ENCODE measurements at regions not wholly inside any gene's neighbourhood (a gene's known extent, or its start where the extent isn't known, plus 50 kb on each side); places are given as distances from the start of the nearest gene placed in this dataset.

DNA sequence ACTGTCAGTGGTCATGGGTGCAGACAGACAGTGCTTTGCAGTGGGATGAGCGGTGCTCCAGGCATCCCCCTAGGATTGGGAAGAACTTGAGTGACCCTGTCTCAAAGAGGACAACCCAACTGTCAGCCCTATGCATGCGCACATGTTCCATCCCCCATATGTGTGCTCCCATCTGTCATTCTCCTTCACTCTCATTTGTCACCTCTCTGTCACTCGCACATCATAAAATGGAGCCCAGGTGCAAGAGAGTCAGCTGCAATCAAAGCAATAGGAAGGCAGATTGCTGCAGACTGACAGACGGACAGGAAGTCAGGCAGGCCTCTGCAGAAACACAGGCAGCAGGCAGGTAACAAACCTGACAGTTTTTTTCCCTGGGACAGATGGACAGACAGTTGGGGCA lies 101.8 kb upstream of the CCL1 start:
- no peak overlapping the region for H3K4me3 ChIP-seq (ENCODE audit: low read depth, low read length)
- in situ Hi-C loops (cut with HindIII; ENCODE audit: low sequenced_read_pairs) = no loop called here
- no peak for DNase-seq (ENCODE audit: low read depth)
- TF ChIP-seq, protein P1, sequence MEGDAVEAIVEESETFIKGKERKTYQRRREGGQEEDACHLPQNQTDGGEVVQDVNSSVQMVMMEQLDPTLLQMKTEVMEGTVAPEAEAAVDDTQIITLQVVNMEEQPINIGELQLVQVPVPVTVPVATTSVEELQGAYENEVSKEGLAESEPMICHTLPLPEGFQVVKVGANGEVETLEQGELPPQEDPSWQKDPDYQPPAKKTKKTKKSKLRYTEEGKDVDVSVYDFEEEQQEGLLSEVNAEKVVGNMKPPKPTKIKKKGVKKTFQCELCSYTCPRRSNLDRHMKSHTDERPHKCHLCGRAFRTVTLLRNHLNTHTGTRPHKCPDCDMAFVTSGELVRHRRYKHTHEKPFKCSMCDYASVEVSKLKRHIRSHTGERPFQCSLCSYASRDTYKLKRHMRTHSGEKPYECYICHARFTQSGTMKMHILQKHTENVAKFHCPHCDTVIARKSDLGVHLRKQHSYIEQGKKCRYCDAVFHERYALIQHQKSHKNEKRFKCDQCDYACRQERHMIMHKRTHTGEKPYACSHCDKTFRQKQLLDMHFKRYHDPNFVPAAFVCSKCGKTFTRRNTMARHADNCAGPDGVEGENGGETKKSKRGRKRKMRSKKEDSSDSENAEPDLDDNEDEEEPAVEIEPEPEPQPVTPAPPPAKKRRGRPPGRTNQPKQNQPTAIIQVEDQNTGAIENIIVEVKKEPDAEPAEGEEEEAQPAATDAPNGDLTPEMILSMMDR (IDR thresholded peaks at IDR 0.05; ENCODE audit: low read depth, low read length, missing control alignments) = no peak

DNA sequence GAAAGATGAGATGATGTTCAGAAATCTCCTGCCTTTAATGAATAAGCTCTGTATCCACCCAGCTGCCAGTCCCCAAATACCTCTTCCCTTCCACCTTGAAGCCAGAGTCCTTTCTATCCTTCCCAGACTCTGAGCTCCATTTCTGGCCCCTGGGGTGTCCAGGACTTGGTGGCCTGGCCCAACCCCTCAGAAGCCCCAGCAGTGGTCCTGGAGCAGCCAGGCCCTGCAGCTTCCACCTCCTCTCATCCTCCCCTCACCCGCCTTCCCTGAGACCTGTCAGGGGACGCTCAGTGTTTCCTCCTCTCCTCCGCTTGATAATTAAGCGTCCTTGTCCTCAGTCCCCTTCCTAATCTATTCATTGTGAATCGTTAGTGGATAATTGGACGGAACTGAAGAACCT lies 95.2 kb upstream of the CCL1 start:
- TF ChIP-seq, protein P1 (IDR thresholded peaks at IDR 0.05; ENCODE audit: low read depth, low read length, missing control alignments) = no peak
- no peak overlapping the region for H3K4me3 ChIP-seq (ENCODE audit: low read depth, low read length)
- DNase-seq (ENCODE audit: low read depth) = no peak
- in situ Hi-C loops (cut with HindIII; ENCODE audit: low sequenced_read_pairs) = no loop called here

DNA sequence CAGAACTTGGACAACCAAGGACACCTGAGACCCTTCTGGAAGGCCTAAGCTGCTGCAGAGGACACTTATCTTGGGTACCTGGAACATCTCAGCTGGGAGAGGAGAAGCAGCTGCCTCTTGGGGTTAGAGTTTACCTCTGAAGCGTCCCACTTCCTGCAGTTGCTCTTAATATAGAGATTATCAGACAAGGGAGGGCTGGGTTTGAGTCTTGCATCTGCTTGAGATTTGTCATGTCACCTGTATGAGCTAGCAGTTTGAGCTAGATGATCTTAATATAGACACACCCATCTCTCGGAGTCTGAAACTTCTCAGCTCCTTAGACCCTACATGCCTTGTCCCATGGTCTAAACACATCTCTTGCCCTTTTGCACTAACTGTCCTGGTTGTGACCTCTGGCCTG lies 93.1 kb upstream of the CCL1 start:
- in situ Hi-C loops (cut with HindIII; ENCODE audit: low sequenced_read_pairs) = no loop called here

DNA sequence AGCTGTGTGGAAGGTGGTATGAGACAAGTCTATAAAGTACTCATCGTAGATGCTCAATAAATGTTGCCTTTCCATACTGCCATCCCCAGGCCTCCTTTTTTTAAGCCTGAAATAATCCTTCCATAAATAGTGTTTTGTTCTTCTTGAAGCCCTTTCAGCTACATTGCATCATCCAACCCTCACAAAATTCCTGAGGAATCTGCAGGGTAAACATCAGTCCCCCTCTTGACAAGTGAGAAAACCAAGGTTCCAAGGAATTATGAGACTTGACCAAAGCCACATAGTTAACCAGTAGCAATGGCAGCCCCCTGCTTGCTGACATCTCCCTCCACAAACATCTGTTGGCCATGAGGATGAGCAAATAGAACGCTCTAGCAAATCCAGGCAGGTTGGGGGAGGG lies 89.7 kb upstream of the CCL1 start:
- in situ Hi-C loops (cut with HindIII; ENCODE audit: low sequenced_read_pairs) = no loop called here

More for the DNA sequence above, 93.1 kb upstream of the CCL1 start:
- TF ChIP-seq, protein P1 (IDR thresholded peaks at IDR 0.05; ENCODE audit: low read depth, low read length, missing control alignments) = no peak
- H3K4me3 ChIP-seq (ENCODE audit: low read depth, low read length) = no peak overlapping the region
- no peak for DNase-seq (ENCODE audit: low read depth)

DNA sequence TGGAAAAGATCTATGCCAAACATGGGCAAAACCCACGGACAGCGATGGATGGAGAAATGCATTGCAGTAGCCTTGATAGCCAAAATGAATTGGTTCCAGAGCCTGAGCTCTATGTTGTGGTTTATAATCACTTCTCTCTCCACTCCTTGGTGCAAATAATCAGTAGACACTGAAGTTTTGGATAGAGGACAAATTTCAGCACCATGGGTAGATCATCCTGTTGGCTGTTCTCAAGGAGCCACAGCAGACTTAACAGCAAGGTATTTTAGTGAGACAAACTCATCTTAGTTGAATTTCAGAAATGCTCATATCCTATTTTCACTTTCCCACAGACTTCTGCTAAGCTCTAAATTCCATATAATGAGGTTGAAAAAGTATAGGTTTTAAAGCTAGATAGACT lies 88.3 kb upstream of the CCL1 start:
- in situ Hi-C loops (cut with HindIII; ENCODE audit: low sequenced_read_pairs) = no loop called here
- DNase-seq (ENCODE audit: low read depth) = no peak
- no peak overlapping the region for H3K4me3 ChIP-seq (ENCODE audit: low read depth, low read length)
- TF ChIP-seq, protein P1 (IDR thresholded peaks at IDR 0.05; ENCODE audit: low read depth, low read length, missing control alignments) = no peak

More for the DNA sequence above, 89.7 kb upstream of the CCL1 start:
- TF ChIP-seq, protein P1 (IDR thresholded peaks at IDR 0.05; ENCODE audit: low read depth, low read length, missing control alignments) = no peak
- no peak for DNase-seq (ENCODE audit: low read depth)
- no peak overlapping the region for H3K4me3 ChIP-seq (ENCODE audit: low read depth, low read length)

DNA sequence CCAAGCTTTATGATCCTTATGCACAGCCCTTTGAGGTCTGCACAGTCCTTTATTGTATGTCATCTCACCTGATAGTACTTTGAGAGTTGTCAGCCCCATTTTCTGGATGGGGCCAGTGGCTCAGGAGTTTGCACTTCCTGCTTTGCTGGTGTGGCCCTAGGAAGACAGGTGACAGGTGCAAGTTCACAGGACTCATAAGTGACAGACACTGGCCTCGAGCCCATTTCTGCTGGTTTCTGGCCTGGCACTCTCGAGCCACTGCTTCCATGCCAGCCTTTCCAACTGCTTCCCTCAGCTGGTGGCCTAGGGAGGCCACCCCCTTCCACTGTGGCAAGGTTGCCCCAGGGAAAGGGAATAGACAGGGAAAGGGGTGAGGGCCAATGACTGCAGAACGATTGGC lies 84.4 kb upstream of the CCL1 start:
- no peak for DNase-seq (ENCODE audit: low read depth)
- H3K4me3 ChIP-seq (ENCODE audit: low read depth, low read length) = no peak overlapping the region
- TF ChIP-seq, protein P1 (IDR thresholded peaks at IDR 0.05; ENCODE audit: low read depth, low read length, missing control alignments) = no peak
- in situ Hi-C loops (cut with HindIII; ENCODE audit: low sequenced_read_pairs) = loop anchor here (25.0 kb wide), 3 partner anchors 90 to 1090 kb away; partner anchors contain the start of genes NLE1, SLFN12L and UNC45B

DNA sequence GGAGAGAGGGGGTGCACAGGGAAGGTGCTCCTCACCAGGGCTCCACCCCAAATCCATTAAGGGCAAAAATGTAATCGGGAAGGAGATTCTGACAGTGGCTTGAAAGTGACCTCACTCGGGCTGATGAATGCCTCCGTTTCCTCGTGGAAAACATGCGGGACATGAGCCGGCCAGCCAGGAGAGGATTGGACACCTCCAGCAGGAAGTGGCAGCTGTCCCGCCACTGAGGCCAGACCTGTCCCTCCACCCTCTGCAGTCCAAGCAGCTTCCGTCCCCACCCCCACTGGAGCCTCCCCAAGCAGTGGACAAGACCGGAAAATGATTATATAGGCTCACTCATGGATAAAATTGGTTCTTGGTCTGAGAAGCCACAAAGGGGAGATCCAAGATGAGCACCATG lies 82.1 kb upstream of the CCL1 start:
- TF ChIP-seq, protein P1 (IDR thresholded peaks at IDR 0.05; ENCODE audit: low read depth, low read length, missing control alignments) = no peak
- no peak overlapping the region for H3K4me3 ChIP-seq (ENCODE audit: low read depth, low read length)
- no peak for DNase-seq (ENCODE audit: low read depth)
- in situ Hi-C loops (cut with HindIII; ENCODE audit: low sequenced_read_pairs) = loop anchor here (25.0 kb wide), 3 partner anchors 92 to 1092 kb away; partner anchors contain the start of genes NLE1, SLFN12L and UNC45B

Measured in astrocyte of the cerebellum (primary cell).